ENCODE measurements at regions not wholly inside any gene's neighbourhood (a gene's known extent, or its start where the extent isn't known, plus 50 kb on each side); places are given as distances from the start of the nearest gene placed in this dataset.

DNA sequence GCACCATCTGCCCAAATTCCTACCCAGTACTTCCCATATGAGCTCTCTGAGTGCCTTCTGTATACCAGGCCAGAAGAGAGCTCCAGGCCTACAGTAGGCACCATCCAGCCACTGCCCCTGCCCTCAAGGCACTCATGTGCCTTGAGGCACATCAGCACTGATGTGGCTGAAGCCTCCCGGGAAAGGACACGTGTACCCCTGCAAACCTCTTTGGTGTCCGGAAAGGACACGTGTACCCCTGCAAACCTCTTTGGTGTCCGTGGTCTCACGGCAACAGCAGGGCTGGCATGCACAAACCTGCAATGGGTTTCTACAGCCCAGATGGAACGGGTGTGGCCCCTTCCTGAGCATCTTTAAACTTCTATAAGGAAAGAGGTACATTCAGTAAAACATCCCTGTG, 209.4 kb upstream of the IGF1R start (continued):
- TF ChIP-seq ZNF532 (CRISPR knock-in tag; IDR thresholded peaks at IDR 0.05; ENCODE audit: borderline replicate concordance) = no peak
- TF ChIP-seq, protein P1, sequence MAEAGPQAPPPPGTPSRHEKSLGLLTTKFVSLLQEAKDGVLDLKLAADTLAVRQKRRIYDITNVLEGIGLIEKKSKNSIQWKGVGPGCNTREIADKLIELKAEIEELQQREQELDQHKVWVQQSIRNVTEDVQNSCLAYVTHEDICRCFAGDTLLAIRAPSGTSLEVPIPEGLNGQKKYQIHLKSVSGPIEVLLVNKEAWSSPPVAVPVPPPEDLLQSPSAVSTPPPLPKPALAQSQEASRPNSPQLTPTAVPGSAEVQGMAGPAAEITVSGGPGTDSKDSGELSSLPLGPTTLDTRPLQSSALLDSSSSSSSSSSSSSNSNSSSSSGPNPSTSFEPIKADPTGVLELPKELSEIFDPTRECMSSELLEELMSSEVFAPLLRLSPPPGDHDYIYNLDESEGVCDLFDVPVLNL (CRISPR knock-in tag; IDR thresholded peaks at IDR 0.05; ENCODE audit: borderline replicate concordance, low read depth) = no peak

DNA sequence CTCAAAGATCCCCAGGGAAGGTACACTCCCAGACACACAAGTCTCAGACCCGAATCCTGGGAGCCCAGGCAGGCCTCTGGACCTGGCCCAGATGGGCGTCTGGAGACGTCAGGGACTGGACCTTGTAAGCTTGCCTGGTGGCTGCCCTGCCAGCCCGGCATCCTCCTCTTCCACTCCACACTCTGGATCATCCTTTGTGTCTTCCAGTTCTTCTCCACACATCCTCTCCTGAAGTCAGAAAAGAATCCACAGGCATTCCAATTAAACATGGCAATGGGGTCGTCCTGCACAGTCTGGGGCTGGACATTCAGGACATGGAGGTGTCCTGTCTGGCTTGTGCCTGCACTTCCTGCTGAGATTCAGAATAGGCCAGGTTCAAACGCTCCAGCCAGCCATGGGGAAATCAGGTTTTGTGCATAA, 208.8 kb upstream of the IGF1R start:
- Mint-ChIP-seq H3K36me3 (no peaks in the 10 kb centered on the region), H3K27ac (no peak overlapping the region), H3K9me3 (peaks cover 13% of the 10 kb centered on the region), H3K4me1 (peaks cover 16% of the 10 kb centered on the region), H3K27me3 (ENCODE audit: low read depth) (no peaks in the 10 kb centered on the region), H3K4me3 (no peak overlapping the region)
- ATAC-seq = no peak
- TF ChIP-seq ZNF423 (CRISPR knock-in tag; IDR thresholded peaks at IDR 0.05) (no peak), NFE2L1 (CRISPR knock-in tag; IDR thresholded peaks at IDR 0.05) (no peak), GABPB1 (CRISPR knock-in tag; IDR thresholded peaks at IDR 0.05) (no peak), MAX (CRISPR knock-in tag; IDR thresholded peaks at IDR 0.05) (no peak)
- ChIA-PET CTCF (no interaction called here), POLR2A (no interaction called here)
- DNase-seq (ENCODE audit: low spot score) = no peak

DNA sequence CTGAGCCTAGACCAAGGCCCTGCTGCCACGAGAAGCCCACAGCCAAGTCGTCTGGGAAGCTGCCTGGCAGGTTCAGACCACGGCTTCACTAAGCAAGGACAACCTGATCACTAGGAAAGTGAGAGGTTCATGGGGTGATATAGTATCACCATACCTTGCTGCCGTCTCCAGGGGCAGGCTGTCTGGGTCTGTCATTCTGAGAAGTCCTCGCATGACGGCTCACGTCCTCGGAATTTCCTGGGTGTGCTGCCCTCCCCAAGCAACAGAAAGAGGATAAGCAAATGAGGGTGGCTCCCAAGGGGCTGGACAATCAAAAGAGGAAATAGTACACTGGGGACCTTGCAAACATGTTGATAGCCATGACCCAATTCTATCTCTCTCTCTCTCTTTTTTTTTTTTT, 207.4 kb upstream of the IGF1R start:
- Mint-ChIP-seq H3K4me3 (no peak overlapping the region), H3K27me3 (ENCODE audit: low read depth) (no peaks in the 10 kb centered on the region), H3K4me1 (peaks cover 16% of the 10 kb centered on the region), H3K9me3 (peaks cover 13% of the 10 kb centered on the region), H3K36me3 (no peaks in the 10 kb centered on the region), H3K27ac (no peak overlapping the region)
- ChIA-PET POLR2A (no interaction called here), CTCF (no interaction called here)
- ATAC-seq (peak; percentile 21; the same call in 1 of the 2 replicates), DNase-seq (ENCODE audit: low spot score) (no peak)
- TF ChIP-seq, protein P2, sequence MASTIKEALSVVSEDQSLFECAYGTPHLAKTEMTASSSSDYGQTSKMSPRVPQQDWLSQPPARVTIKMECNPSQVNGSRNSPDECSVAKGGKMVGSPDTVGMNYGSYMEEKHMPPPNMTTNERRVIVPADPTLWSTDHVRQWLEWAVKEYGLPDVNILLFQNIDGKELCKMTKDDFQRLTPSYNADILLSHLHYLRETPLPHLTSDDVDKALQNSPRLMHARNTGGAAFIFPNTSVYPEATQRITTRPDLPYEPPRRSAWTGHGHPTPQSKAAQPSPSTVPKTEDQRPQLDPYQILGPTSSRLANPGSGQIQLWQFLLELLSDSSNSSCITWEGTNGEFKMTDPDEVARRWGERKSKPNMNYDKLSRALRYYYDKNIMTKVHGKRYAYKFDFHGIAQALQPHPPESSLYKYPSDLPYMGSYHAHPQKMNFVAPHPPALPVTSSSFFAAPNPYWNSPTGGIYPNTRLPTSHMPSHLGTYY (CRISPR knock-in tag; IDR thresholded peaks at IDR 0.05) = no peak
- TF ChIP-seq FOXJ3 (CRISPR knock-in tag; IDR thresholded peaks at IDR 0.05; ENCODE audit: borderline replicate concordance) = no peak
- no peak for TF ChIP-seq NR1H2 (CRISPR knock-in tag; IDR thresholded peaks at IDR 0.05)
- TF ChIP-seq, protein P3, sequence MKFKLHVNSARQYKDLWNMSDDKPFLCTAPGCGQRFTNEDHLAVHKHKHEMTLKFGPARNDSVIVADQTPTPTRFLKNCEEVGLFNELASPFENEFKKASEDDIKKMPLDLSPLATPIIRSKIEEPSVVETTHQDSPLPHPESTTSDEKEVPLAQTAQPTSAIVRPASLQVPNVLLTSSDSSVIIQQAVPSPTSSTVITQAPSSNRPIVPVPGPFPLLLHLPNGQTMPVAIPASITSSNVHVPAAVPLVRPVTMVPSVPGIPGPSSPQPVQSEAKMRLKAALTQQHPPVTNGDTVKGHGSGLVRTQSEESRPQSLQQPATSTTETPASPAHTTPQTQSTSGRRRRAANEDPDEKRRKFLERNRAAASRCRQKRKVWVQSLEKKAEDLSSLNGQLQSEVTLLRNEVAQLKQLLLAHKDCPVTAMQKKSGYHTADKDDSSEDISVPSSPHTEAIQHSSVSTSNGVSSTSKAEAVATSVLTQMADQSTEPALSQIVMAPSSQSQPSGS (CRISPR knock-in tag; IDR thresholded peaks at IDR 0.05; ENCODE audit: borderline replicate concordance, low read depth) = no peak
- TF ChIP-seq CBFB (CRISPR knock-in tag; IDR thresholded peaks at IDR 0.05; ENCODE audit: low read depth) = no peak
- TF ChIP-seq CTCF (IDR thresholded peaks at IDR 0.05) = no peak
- TF ChIP-seq, protein P1 (CRISPR knock-in tag; IDR thresholded peaks at IDR 0.05; ENCODE audit: borderline replicate concordance, low read depth) = no peak
- no peak for TF ChIP-seq ZNF396 (CRISPR knock-in tag; IDR thresholded peaks at IDR 0.05; ENCODE audit: borderline replicate concordance)
- no peak for TF ChIP-seq ZBTB21 (CRISPR knock-in tag; IDR thresholded peaks at IDR 0.05; ENCODE audit: borderline replicate concordance)
- TF ChIP-seq MXD4 (CRISPR knock-in tag; IDR thresholded peaks at IDR 0.05; ENCODE audit: borderline replicate concordance) = no peak
- no peak for TF ChIP-seq NFE2L1 (CRISPR knock-in tag; IDR thresholded peaks at IDR 0.05)
- no peak for TF ChIP-seq CREM (CRISPR knock-in tag; IDR thresholded peaks at IDR 0.05)
- no peak for TF ChIP-seq GTF2I (CRISPR knock-in tag; conservative IDR thresholded peaks at IDR 0.05)
- TF ChIP-seq ZNF138 (CRISPR knock-in tag; conservative IDR thresholded peaks at IDR 0.05) = no peak
- TF ChIP-seq ZNF425 (CRISPR knock-in tag; conservative IDR thresholded peaks at IDR 0.05) = no peak
- no peak for TF ChIP-seq ZNF671 (CRISPR knock-in tag; IDR thresholded peaks at IDR 0.05)

Data from WTC11 (cell line).